ENCODE measurements at regions not wholly inside any gene's neighbourhood (a gene's known extent, or its start where the extent isn't known, plus 50 kb on each side); places are given as distances from the start of the nearest gene placed in this dataset.
"Not testable (repeated sequence)": the region's sequence is repeated elsewhere in the genome, so short reads cannot be mapped to it uniquely, and the experiment has no call there.

- no peak for DNase-seq (ENCODE audit: low spot score)
Measured at GRCh38 chrX:63285375-63285774, 65.8 kb downstream of the SPIN4 start.

- no peak for DNase-seq (ENCODE audit: low spot score)
Measured at GRCh38 chrX:63284659-63285058, 66.5 kb downstream of the SPIN4 start.

- DNase-seq (ENCODE audit: low spot score) = no peak
Measured at GRCh38 chrX:63283348-63283747, 67.8 kb downstream of the SPIN4 start.

- no peak for DNase-seq (ENCODE audit: low spot score)
Measured at GRCh38 chrX:63282828-63283227, 68.3 kb downstream of the SPIN4 start.

- DNase-seq (ENCODE audit: low spot score) = no peak
Measured at GRCh38 chrX:63282077-63282476, 69.1 kb downstream of the SPIN4 start.

GRCh38 chrX:63281465-63281864, 69.7 kb downstream of the SPIN4 start:
- DNase-seq (ENCODE audit: low spot score) = no peak

GRCh38 chrX:63277394-63277793, 73.7 kb downstream of the SPIN4 start:
- not testable (repeated sequence) for DNase-seq (ENCODE audit: low spot score)

- peak; percentile 41 for DNase-seq (ENCODE audit: low spot score)
Measured at GRCh38 chrX:63275127-63275526, 76.0 kb downstream of the SPIN4 start.

GRCh38 chrX:63270873-63271272, 80.3 kb downstream of the SPIN4 start:
- no peak for DNase-seq (ENCODE audit: low spot score)

GRCh38 chrX:63258144-63258543, 93.0 kb downstream of the SPIN4 start:
- no peak for DNase-seq (ENCODE audit: low spot score)

- peak; percentile 24 for DNase-seq (ENCODE audit: low spot score)
Measured at GRCh38 chrX:63250253-63250868, 100.8 kb downstream of the SPIN4 start.

- DNase-seq (ENCODE audit: low spot score) = not testable (repeated sequence)
Measured at GRCh38 chrX:63242689-63243088, 108.4 kb downstream of the SPIN4 start.

- not testable (repeated sequence) for DNase-seq (ENCODE audit: low spot score)
Measured at GRCh38 chrX:63235963-63236362, 115.2 kb downstream of the SPIN4 start.

GRCh38 chrX:63233013-63233412, 118.1 kb downstream of the SPIN4 start:
- not testable (repeated sequence) for DNase-seq (ENCODE audit: low spot score)

- DNase-seq (ENCODE audit: low spot score) = not testable (repeated sequence)
Measured at GRCh38 chrX:63218202-63218601, 132.9 kb downstream of the SPIN4 start.

- not testable (repeated sequence) for DNase-seq (ENCODE audit: low spot score)
Measured at GRCh38 chrX:63217549-63217948, 133.6 kb downstream of the SPIN4 start.

- DNase-seq (ENCODE audit: low spot score) = not testable (repeated sequence)
Measured at GRCh38 chrX:63209645-63210044, 141.5 kb downstream of the SPIN4 start.

- DNase-seq (ENCODE audit: low spot score) = not testable (repeated sequence)
Measured at GRCh38 chrX:63209128-63209527, 142.0 kb downstream of the SPIN4 start.

GRCh38 chrX:63204266-63205074, 146.7 kb downstream of the SPIN4 start:
- not testable (repeated sequence) for DNase-seq (ENCODE audit: low spot score)

GRCh38 chrX:63201987-63202386, 149.1 kb downstream of the SPIN4 start:
- not testable (repeated sequence) for DNase-seq (ENCODE audit: low spot score)

GRCh38 chrX:63198693-63199092, 152.4 kb downstream of the SPIN4 start:
- DNase-seq (ENCODE audit: low spot score) = not testable (repeated sequence)

GRCh38 chrX:63192366-63193041, 158.6 kb downstream of the SPIN4 start:
- not testable (repeated sequence) for DNase-seq (ENCODE audit: low spot score)

- DNase-seq (ENCODE audit: low spot score) = no peak
Measured at GRCh38 chrX:63186137-63186536, 165.0 kb downstream of the SPIN4 start.
